GM21390 (cell line): ENCODE measurements at regions not wholly inside any gene's neighbourhood (a gene's known extent, or its start where the extent isn't known, plus 50 kb on each side); places are given as distances from the start of the nearest gene placed in this dataset.
A peak's percentile ranks its signal among the peaks of the same experiment; 100 is the strongest.
"Not testable (repeated sequence)": the region's sequence is repeated elsewhere in the genome, so short reads cannot be mapped to it uniquely, and the experiment has no call there.

ENCODE experiments used
- ATAC-seq: cut with Tn5 transposase; IDR thresholded peaks from one replicate; pipeline ENCODE4 v1.9.1; 2021; ENCODE audit not compliant: unreplicated experiment

GRCh38 chr6:15016813-15017212 lies 229.1 kb upstream of the JARID2 start:
- ATAC-seq = no peak

DNA sequence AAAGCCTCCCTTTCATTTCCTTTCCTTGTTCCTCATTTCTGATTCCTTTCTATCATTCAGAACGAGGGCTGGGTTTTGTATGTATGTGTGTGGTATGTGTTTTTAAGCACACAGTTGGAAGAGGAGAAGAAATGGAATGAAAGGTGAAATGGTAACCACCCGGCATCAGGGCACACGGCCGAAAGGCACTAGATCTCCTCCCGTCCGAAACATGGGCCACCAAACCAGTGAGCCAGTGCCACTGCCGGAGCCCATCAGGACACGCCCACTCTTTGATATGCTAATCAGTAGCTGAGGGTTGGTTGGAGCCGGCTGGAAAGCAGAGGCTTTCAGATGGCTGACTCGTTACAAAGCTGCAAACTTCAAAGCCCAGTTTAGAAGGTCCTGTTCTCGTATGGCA lies 228.6 kb upstream of the JARID2 start:
- no peak for ATAC-seq

DNA sequence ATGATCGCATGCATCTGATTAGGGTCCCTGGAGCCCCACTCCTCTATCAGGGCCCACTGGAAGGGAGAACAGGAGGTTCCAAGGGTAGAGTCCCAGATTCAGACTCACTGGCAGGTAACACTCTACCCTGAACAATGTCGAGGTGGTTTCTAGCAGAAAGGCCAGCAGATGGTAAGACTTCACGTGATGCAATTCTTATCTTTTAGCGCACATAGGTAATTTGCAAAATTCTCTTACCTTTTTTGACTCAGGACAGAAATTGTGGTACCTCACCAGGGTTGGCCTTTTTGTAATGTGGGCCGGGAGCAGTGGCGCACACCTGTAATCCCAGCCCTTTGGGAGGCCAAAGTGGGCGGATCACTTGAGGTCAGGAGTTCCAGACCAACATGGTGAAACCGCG lies 228.1 kb upstream of the JARID2 start:
- no peak for ATAC-seq

- ATAC-seq = no peak
Observed at GRCh38 chr6:15020119-15020770, 225.6 kb upstream of the JARID2 start.

DNA sequence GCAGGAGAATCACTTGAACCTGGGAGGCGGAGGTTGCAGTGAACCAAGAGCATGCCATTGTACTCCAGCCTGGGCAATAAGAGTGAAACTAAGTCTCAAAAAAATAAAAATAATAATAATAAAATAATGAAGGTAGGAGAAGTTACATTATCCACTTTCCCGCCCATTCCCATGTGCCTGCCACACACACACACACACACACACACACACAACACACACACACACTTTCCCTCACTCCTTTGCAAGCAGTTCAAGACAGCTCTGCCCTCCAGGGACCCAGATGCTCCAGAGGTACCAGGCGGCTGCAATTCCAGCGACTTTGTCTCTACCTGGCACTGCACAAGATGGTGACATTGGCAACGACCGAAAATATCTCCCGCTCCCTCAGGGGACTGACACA lies 224.8 kb upstream of the JARID2 start:
- ATAC-seq = no peak

DNA sequence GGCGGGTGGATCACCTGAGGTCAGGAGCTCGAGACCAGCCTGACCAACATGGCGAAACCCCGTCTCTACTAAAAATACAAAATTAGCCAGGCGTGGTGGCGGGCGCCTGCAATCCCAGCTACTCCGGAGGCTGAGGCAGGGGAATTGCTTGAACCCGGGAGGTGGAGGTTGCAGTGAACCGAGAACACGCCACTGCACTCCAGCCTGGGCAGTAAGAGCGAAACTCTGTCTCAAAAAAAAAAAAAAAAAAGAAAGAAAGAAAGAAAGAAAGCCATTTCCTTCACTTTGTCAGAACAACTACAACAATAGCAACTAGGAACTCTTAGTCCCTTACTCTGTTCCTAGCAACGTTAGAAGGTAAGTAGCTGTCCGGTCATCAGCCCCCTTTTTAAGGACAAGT lies 222.9 kb upstream of the JARID2 start:
- ATAC-seq = not testable (repeated sequence)

DNA sequence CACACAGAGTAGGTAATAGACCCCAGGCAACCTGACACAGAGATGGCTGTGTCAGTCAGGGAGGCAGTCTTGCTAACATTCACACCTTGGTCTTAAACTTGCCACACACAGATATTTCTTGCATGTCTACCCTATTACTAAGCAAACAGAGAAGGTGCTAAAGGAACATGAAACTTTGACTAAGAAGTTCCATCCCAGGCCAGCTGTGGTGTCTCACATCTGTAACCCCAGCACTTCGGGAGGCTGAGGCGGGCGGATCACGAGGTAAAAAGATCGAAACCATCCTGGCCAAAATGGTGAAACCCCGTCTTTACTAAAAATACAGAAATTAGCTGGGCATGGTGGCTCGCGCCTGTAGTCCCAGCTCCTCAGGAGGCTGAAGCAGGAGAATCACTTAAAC lies 222.4 kb upstream of the JARID2 start:
- ATAC-seq = peak; percentile 89

DNA sequence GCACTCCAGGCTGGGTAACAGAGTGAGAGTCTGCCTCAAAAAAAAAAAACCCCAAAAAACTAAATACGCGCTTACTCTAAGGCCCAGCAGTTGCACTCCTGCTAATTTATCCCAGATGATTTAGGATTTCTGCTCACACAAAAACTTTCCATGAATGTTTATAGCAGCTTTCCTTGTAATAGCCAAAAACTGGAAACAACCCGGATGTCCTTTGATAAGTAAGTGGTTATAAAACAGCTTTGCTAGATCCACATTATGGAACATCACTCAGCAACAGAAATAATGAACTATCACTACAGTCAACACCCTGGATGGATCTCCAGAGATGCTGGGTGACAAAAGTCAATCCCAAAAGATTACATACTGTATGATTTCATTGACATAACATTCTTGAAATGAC lies 220.4 kb upstream of the JARID2 start:
- no peak for ATAC-seq

- ATAC-seq = no peak
Observed at GRCh38 chr6:15026832-15027231, 219.0 kb upstream of the JARID2 start.

DNA sequence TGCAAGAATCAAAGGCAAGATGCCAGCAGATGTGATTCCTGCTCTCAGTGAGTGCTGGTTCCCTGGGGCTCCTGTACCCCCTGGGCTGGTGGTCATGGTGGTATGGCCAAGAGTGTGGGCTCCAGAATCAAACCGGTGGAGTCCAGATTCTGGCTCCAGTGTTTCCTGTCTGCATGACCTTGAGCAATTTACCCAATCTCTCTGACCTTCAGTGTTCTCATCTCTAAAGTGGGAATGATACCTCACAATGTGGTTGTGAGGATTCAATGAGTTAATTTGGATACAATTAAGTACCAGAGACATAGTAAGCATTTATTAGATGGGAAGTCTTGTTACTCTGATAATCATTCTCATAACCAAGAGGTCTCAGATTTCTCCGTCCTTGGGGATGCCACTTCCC lies 218.4 kb upstream of the JARID2 start:
- no peak for ATAC-seq

- ATAC-seq = no peak
Observed at GRCh38 chr6:15032015-15032414, 213.9 kb upstream of the JARID2 start.

GRCh38 chr6:15033850-15034203 lies 212.0 kb upstream of the JARID2 start:
- no peak for ATAC-seq

GRCh38 chr6:15036690-15037245 lies 209.1 kb upstream of the JARID2 start:
- ATAC-seq = no peak

GRCh38 chr6:15037253-15037652 lies 208.6 kb upstream of the JARID2 start:
- ATAC-seq = no peak

GRCh38 chr6:15038013-15038791 lies 207.7 kb upstream of the JARID2 start:
- ATAC-seq = no peak

- ATAC-seq = no peak
Observed at GRCh38 chr6:15039136-15039535, 206.7 kb upstream of the JARID2 start.

GRCh38 chr6:15042938-15043337 lies 202.9 kb upstream of the JARID2 start:
- no peak for ATAC-seq

DNA sequence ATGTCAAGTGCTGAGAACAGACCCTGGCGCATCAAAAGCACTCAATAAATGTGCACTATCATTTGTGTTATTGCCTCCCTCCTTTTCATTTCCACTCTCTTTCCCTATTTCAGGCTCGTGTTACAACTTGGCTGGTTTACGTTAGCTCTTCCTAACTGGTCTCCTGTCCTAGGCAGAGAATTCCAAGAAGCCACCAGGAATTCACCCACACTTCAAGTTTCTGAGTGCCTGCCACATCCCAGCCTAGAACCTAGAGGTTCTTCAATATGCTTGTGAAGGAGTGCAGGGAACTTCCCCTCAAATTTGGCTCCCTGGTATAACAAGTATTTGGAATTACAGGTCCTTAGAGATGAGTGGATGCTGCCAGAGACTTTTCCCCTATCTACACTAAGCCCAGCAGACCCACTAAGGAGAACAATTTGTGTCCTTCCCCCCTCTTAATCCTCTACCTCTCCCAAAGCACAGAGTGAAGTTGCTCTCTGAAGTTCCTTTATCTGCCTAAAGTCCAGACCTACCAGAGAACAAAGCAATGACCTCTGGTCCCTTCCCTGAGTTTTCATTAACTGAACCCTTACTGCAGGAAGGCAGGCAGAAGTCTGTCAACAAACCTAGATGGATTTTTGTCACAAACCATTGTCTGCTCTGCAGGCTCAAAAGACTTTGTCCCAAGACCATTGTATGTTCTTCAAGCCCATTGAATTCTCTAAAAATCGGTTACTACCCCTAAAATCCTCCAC lies 201.6 kb upstream of the JARID2 start:
- ATAC-seq = no peak

DNA sequence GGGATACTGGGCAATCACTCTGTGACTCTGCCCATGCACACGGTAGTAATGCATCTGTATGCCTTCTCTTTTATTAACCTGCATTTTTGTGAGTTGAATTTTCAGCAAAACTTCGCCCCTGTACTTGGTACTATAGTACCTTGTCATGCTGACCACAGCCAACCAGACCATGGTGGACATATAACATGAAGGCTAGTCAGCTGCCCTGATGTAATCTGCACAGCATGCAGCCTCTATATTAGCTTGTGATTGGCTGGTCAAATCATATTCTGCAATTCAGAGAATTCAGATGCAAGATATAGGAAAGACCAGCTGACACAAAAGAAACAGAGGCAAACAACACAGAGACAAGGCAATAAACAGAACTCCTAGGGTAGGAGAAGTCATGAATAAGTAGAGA lies 200.9 kb upstream of the JARID2 start:
- ATAC-seq = no peak

DNA sequence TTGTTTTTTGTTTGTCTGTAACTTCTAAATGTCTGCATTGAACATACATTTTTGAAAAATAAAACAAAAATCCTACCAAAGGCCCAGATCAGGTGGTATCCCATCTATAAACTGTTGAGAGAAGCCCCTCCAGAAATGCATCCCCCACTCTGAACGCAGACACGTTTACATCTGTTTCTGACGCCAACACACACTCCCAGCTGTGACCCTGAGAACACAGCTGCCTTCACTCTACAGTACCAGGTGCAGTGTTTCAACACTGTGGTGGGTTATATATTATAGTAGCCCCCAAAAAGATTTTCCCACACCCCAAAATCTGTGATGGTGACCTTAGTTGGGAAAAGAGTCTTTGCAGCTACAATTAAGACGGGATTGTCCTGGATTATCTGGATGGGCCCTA lies 199.1 kb upstream of the JARID2 start:
- ATAC-seq = no peak

DNA sequence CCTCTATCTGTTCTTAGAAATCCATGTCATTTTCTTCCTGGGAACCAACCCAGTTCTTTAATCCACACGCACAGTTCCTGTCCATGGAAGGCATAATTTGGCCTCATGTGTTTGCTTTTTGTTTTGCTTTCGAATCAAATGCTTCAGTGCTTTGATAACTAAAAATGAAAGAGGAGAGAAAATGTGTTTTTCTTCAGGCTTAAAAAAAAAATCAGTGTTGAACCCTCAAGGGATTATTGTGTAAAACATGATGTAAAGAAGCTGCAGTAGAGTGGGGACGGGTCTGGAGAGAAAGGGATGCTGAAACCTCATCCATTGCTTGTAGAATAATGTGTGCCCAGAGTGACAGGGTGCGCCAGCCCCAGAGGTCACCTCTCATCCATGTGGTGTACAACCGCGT lies 197.5 kb upstream of the JARID2 start:
- no peak for ATAC-seq
